ENCODE measurements at regions not wholly inside any gene's neighbourhood (a gene's known extent, or its start where the extent isn't known, plus 50 kb on each side); places are given as distances from the start of the nearest gene placed in this dataset.
"Not testable (repeated sequence)": the region's sequence is repeated elsewhere in the genome, so short reads cannot be mapped to it uniquely, and the experiment has no call there.

- H4K20me1 ChIP-seq (ENCODE audit: insufficient read depth, low read length); H2BK120ac ChIP-seq (ENCODE audit: low read depth, low read length); H2BK5ac ChIP-seq (ENCODE audit: low read depth, low read length, poor library complexity, severe bottlenecking); H3K18ac ChIP-seq (ENCODE audit: low read depth, low read length); ATAC-seq (ENCODE audit: low read depth); BruUV-seq (replicated peaks); H4K8ac ChIP-seq (ENCODE audit: low read depth in 2 of 2, low read length in 2 of 2); H3K79me1 ChIP-seq (ENCODE audit: low read depth in 1 of 2, low read length in 2 of 2); H3K27me3 ChIP-seq (ENCODE audit: control insufficient read depth, insufficient read depth, low read length); dilution Hi-C loops (cut with HindIII; ENCODE audit: low sequenced_read_pairs, unreplicated experiment); H3K4ac ChIP-seq (ENCODE audit: low read depth, low read length); intact Hi-C loops (cut with micrococcal nuclease); H3K4me1 ChIP-seq (ENCODE audit: control insufficient read depth, insufficient read depth, low read length); DNase-seq; H4K91ac ChIP-seq (ENCODE audit: insufficient read depth, low read depth, low read length); H3K9me3 ChIP-seq (ENCODE audit: control insufficient read depth, insufficient read depth, low read length); H3K9me1 ChIP-seq (ENCODE audit: insufficient read depth, low read length); H2AK5ac ChIP-seq (ENCODE audit: low read depth, low read length); H3K9ac ChIP-seq (ENCODE audit: low read depth, low read length); H4K5ac ChIP-seq (ENCODE audit: low read depth, low read length); in situ Hi-C loops (cut with MboI; ENCODE audit: low sequenced_read_pairs); H2BK20ac ChIP-seq (ENCODE audit: low read depth, low read length); H3K4me2 ChIP-seq (ENCODE audit: low read depth, low read length); H2BK15ac ChIP-seq (ENCODE audit: low read depth, low read length); H3K56ac ChIP-seq (ENCODE audit: extremely low read depth, insufficient read depth, low read length); H2AFZ ChIP-seq (replicated peaks; ENCODE audit: low read length, poor library complexity); H3K23ac ChIP-seq (ENCODE audit: low read depth, low read length); H3K27ac ChIP-seq (ENCODE audit: insufficient read depth, low read length); POLR2A ChIA-PET (ENCODE audit: unreplicated experiment); H3K14ac ChIP-seq (replicated peaks; ENCODE audit: low read depth, low read length); H3K4me3 ChIP-seq (ENCODE audit: insufficient read depth, low read depth, low read length); H2AK9ac ChIP-seq (replicated peaks; ENCODE audit: low read depth, low read length, poor library complexity); H3K36me3 ChIP-seq (ENCODE audit: control insufficient read depth, insufficient read depth, low read length); CTCF ChIA-PET: not testable (repeated sequence)
- no CpG with 5 or more reads among the region's 4 CpGs for WGBS, 2 experiments (ENCODE audit: extremely low coverage in 2 of 2, insufficient read length in 1 of 2)
Observed at GRCh38 chr2:65747875-65748274, 315.5 kb upstream of the SPRED2 start.

Measured in IMR-90 (cell line).